ENCODE measurements at regions not wholly inside any gene's neighbourhood (a gene's known extent, or its start where the extent isn't known, plus 50 kb on each side); places are given as distances from the start of the nearest gene placed in this dataset.

DNA sequence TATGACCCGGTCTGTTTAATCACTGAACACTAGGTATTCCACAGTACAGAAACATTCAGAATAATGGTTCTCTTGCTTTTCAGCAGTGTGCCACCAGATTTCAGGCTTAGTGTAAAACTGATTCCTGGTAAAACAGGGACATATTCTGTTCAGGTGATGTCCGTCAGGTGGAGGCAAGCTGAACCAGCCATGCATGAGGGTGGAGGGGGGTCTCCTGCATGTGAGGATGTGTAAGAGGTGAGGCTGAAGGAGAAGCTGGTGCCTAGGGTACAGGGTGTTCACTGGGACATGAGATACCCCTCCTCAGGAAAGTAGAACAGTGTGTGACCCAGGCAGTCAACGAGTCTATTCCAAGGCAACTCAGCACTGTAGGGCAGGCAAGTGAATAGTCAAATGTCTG lies 563.9 kb downstream of the BNC2 start:
- Mint-ChIP-seq H3K36me3 (peaks cover 5% of the 10 kb centered on the region), H3K27ac (no peak overlapping the region), H3K27me3 (peaks cover 10% of the 10 kb centered on the region), H3K9me3 (peaks cover 8% of the 10 kb centered on the region), H3K4me3 (no peak overlapping the region), H3K4me1 (ENCODE audit: unreplicated experiment) (peaks cover 57% of the 10 kb centered on the region)
- TF ChIP-seq, protein P1, sequence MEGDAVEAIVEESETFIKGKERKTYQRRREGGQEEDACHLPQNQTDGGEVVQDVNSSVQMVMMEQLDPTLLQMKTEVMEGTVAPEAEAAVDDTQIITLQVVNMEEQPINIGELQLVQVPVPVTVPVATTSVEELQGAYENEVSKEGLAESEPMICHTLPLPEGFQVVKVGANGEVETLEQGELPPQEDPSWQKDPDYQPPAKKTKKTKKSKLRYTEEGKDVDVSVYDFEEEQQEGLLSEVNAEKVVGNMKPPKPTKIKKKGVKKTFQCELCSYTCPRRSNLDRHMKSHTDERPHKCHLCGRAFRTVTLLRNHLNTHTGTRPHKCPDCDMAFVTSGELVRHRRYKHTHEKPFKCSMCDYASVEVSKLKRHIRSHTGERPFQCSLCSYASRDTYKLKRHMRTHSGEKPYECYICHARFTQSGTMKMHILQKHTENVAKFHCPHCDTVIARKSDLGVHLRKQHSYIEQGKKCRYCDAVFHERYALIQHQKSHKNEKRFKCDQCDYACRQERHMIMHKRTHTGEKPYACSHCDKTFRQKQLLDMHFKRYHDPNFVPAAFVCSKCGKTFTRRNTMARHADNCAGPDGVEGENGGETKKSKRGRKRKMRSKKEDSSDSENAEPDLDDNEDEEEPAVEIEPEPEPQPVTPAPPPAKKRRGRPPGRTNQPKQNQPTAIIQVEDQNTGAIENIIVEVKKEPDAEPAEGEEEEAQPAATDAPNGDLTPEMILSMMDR (conservative IDR thresholded peaks at IDR 0.05) = no peak
- DNase-seq (ENCODE audit: extremely low spot score, unreplicated experiment) = peak; percentile 36

DNA sequence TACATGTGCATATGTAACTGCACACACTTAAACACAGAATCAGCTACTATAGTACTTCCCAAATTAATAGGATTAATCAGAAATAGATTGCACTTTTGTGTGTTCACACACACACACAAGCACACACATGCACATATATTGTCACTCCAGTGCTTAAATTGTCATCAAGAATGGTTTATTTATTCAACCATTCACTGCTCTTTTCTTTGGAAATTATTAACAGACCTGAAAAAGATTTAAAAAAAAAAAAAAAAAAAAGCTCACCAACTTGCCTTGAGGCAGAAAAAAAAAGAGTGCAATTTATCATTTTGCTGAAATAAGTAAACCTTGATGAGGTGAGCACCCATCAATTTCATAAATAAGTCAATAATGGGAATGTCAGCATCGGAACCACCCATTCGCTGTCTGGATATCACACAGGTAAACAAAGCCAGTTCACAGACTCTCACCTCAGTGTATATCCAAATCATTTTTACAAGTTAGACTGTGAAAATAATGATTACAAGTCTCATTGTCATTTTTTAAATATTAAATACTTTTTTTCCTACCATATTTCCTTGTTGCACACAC lies 562.8 kb downstream of the BNC2 start:
- Mint-ChIP-seq H3K4me1 (ENCODE audit: unreplicated experiment) (peaks cover 68% of the 10 kb centered on the region), H3K27ac (no peak overlapping the region), H3K4me3 (no peak overlapping the region), H3K27me3 (peaks cover 10% of the 10 kb centered on the region), H3K9me3 (peaks cover 11% of the 10 kb centered on the region), H3K36me3 (peaks cover 5% of the 10 kb centered on the region)
- DNase-seq (ENCODE audit: extremely low spot score, unreplicated experiment) = no peak
- TF ChIP-seq, protein P1 (conservative IDR thresholded peaks at IDR 0.05) = no peak

DNA sequence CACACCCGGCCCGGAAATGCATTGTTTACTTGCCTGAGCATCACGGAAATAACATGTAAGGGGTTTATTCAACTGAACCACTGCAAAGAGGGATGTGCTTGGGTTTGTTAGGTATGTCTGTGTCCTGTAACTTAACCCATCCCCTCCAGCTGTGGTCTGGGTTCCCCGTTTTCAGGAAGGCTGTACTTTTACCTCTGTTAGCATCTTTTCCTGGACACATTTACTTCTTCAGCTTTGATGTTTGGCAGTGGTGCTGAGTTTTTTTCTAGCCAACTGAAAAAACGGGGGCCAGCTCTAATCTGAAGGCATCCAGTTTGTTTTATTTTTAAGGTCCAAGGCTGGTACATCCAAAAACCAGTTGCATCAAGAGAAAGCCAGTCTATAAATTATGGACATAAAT lies 561.8 kb downstream of the BNC2 start:
- DNase-seq (ENCODE audit: extremely low spot score, unreplicated experiment) = peak; percentile 50
- TF ChIP-seq, protein P1 (conservative IDR thresholded peaks at IDR 0.05) = no peak
- Mint-ChIP-seq H3K4me3 (no peak overlapping the region), H3K4me1 (ENCODE audit: unreplicated experiment) (peaks cover 67% of the 10 kb centered on the region), H3K9me3 (peaks cover 13% of the 10 kb centered on the region), H3K36me3 (peaks cover 5% of the 10 kb centered on the region), H3K27me3 (peaks cover 10% of the 10 kb centered on the region), H3K27ac (no peak overlapping the region)

DNA sequence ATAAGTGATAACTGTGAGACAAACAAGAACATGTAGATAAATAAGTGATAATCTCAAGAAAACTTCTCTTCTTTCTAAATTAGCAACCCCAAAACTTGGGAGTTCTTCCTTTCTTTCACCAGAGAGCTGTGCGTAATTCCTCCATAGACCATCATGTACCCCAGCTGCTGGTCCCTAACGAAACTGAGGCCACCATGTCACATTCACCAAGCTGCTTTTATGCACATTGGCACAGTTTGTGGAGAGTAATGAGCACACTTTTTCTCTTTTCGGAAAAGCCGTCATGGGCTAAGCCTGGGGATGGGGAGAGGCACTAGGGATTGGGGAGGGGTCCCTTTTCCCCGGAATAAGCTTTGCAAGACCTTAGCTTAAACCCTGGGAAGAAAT lies 561.4 kb downstream of the BNC2 start:
- Mint-ChIP-seq H3K4me1 (ENCODE audit: unreplicated experiment) (peaks cover 63% of the 10 kb centered on the region), H3K9me3 (peaks cover 13% of the 10 kb centered on the region), H3K27ac (no peak overlapping the region), H3K4me3 (no peak overlapping the region), H3K36me3 (peaks cover 5% of the 10 kb centered on the region), H3K27me3 (peaks cover 10% of the 10 kb centered on the region)
- TF ChIP-seq, protein P1 (conservative IDR thresholded peaks at IDR 0.05) = no peak
- DNase-seq (ENCODE audit: extremely low spot score, unreplicated experiment) = peak; percentile 39

DNA sequence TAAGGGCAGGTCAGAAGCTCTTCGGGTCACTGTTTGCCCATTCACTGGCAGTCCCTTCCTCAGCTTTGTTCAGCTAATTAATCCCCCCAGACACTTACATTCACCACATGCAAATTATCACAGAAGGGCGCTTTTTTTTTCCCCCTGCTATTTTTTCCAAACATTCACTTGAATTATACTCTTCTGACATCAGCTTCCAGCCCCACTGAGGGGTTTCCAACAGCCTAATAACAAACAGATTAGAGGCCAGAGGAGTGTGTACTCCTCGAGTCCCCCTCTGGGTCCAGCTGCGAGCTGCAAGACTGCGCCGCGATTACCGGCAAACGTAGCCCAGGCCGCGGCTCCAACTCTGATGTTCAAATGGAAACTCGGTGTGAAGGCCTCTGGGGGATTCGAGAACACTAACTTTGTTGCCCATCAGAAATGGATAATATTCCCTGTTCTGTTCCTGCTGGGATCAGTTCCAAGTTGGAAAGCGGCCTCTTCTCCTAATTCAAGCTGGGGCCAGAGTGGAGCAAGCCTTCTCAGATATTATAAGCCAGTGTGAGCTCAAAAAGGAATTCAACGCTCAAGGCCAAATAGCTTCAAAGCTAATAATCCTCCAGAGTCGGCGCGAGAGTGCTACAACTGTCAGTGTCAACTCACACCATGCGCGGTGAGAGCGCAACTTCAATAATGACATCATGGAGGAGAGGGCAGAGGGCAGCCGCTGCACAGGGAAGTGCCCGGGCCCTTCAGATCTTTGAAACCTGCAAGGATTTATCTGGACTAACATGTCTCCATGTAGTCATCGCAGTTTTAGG lies 560.8 kb downstream of the BNC2 start:
- Mint-ChIP-seq H3K4me1 (ENCODE audit: unreplicated experiment) (peaks cover 57% of the 10 kb centered on the region), H3K36me3 (peaks cover 2% of the 10 kb centered on the region), H3K27me3 (peaks cover 6% of the 10 kb centered on the region), H3K27ac (no peak overlapping the region), H3K9me3 (peaks cover 8% of the 10 kb centered on the region), H3K4me3 (no peak overlapping the region)
- DNase-seq (ENCODE audit: extremely low spot score, unreplicated experiment) = peak; percentile 70
- TF ChIP-seq, protein P1 (conservative IDR thresholded peaks at IDR 0.05) = no peak
